Neural progenitor cell (in vitro differentiated cells): ENCODE measurements at regions not wholly inside any gene's neighbourhood (a gene's known extent, or its start where the extent isn't known, plus 50 kb on each side); places are given as distances from the start of the nearest gene placed in this dataset.

ENCODE experiments used
- EZH2 ChIP-seq: fragments of 200-600 bp; sonication (generic); IDR thresholded peaks from 2 replicates; pipeline ENCODE4 v1.6.1; 2017; ENCODE audit warnings: antibody characterized with exemption, mild to moderate bottlenecking, moderate library complexity
- EZH2phosphoT487 ChIP-seq: fragments of 200-600 bp; sonication (generic); IDR thresholded peaks from 2 replicates; pipeline ENCODE4 v1.6.1; 2017; ENCODE audit warnings: antibody characterized with exemption
- TF ChIP-seq, protein P1 (sequence below): fragments of 200-600 bp; sonication (generic); IDR thresholded peaks from 2 replicates; pipeline ENCODE4 v1.5.1; 2017; ENCODE audit warnings: antibody characterized with exemption, mild to moderate bottlenecking

DNA sequence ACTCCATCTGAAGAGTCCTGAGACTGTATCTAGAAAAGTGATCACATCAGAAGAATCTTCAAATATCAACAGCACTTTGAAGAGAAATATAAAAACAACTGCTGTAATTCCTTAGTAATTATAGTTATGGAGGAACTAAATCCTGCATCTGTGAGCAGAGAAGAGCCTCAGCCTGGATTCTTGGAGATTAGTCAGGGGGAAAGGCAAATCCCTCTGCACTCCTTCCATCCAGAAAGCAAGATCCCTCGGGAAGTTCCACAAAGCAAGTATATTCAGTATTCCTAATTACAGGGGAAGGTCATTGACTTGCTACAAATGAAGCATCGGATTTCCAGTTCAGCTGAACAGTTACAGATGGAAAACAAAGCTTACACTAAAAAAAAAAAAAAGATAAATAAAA, 256.6 kb upstream of the IPO5 start:
- TF ChIP-seq, protein P1, sequence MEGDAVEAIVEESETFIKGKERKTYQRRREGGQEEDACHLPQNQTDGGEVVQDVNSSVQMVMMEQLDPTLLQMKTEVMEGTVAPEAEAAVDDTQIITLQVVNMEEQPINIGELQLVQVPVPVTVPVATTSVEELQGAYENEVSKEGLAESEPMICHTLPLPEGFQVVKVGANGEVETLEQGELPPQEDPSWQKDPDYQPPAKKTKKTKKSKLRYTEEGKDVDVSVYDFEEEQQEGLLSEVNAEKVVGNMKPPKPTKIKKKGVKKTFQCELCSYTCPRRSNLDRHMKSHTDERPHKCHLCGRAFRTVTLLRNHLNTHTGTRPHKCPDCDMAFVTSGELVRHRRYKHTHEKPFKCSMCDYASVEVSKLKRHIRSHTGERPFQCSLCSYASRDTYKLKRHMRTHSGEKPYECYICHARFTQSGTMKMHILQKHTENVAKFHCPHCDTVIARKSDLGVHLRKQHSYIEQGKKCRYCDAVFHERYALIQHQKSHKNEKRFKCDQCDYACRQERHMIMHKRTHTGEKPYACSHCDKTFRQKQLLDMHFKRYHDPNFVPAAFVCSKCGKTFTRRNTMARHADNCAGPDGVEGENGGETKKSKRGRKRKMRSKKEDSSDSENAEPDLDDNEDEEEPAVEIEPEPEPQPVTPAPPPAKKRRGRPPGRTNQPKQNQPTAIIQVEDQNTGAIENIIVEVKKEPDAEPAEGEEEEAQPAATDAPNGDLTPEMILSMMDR = no peak
- TF ChIP-seq EZH2 (no peak), EZH2phosphoT487 (no peak)
